Stimulated activated CD8-positive, alpha-beta memory T cell treated with anti-CD3 and anti-CD28 coated beads, Interleukin-2, amount 100 ng/mL, for 48 hours (primary cell): ENCODE measurements at regions not wholly inside any gene's neighbourhood (a gene's known extent, or its start where the extent isn't known, plus 50 kb on each side); places are given as distances from the start of the nearest gene placed in this dataset.

Source experiments
- DNase-seq, 2 donors: peaks; one replicate each; pipeline ENCODE4 v3.0.0-alpha.2; 2020; ENCODE audit warnings: low read depth in 2 of 2

- no peak for DNase-seq
Observed at GRCh38 chr18:40013001-40013609, 1941.9 kb upstream of the PIK3C3 start.

- DNase-seq, result no peak
Observed at GRCh38 chr18:40011201-40011600, 1943.8 kb upstream of the PIK3C3 start.

GRCh38 chr18:40006634-40007033, 1948.4 kb upstream of the PIK3C3 start:
- no peak for DNase-seq

- DNase-seq, result no peak
Observed at GRCh38 chr18:40004246-40004645, 1950.8 kb upstream of the PIK3C3 start.

GRCh38 chr18:39998317-39998716, 1956.7 kb upstream of the PIK3C3 start:
- DNase-seq, result no peak

GRCh38 chr18:39994498-39994897, 1960.5 kb upstream of the PIK3C3 start:
- no peak for DNase-seq

GRCh38 chr18:39991696-39992265, 1963.3 kb upstream of the PIK3C3 start:
- DNase-seq, result no peak

- no peak for DNase-seq
Observed at GRCh38 chr18:39990540-39990939, 1964.5 kb upstream of the PIK3C3 start.

GRCh38 chr18:39976771-39977170, 1978.3 kb upstream of the PIK3C3 start:
- DNase-seq, result no peak

- no peak for DNase-seq
Observed at GRCh38 chr18:39972521-39972920, 1982.5 kb upstream of the PIK3C3 start.

- DNase-seq, result no peak
Observed at GRCh38 chr18:39969803-39970494, 1985.1 kb upstream of the PIK3C3 start.

GRCh38 chr18:39966275-39966674, 1988.8 kb upstream of the PIK3C3 start:
- DNase-seq, result no peak

- no peak for DNase-seq
Observed at GRCh38 chr18:39962546-39962945, 1992.5 kb upstream of the PIK3C3 start.

- DNase-seq, result no peak
Observed at GRCh38 chr18:39960550-39960949, 1994.5 kb upstream of the PIK3C3 start.

GRCh38 chr18:39959839-39960238, 1995.2 kb upstream of the PIK3C3 start:
- no peak for DNase-seq

GRCh38 chr18:39958876-39959275, 1996.2 kb upstream of the PIK3C3 start:
- DNase-seq, result no peak

- DNase-seq, result no peak
Observed at GRCh38 chr18:39952816-39953215, 2002.2 kb upstream of the PIK3C3 start.

GRCh38 chr18:39951142-39951720, 2003.8 kb upstream of the PIK3C3 start:
- no peak for DNase-seq

GRCh38 chr18:39946623-39947061, 2008.4 kb upstream of the PIK3C3 start:
- DNase-seq, result no peak

- no peak for DNase-seq
Observed at GRCh38 chr18:39945076-39945475, 2010.0 kb upstream of the PIK3C3 start.

- no peak for DNase-seq
Observed at GRCh38 chr18:39942702-39943101, 2012.3 kb upstream of the PIK3C3 start.

GRCh38 chr18:39938676-39939608, 2016.1 kb upstream of the PIK3C3 start:
- no peak for DNase-seq
